ENCODE measurements at regions not wholly inside any gene's neighbourhood (a gene's known extent, or its start where the extent isn't known, plus 50 kb on each side); places are given as distances from the start of the nearest gene placed in this dataset.

DNA sequence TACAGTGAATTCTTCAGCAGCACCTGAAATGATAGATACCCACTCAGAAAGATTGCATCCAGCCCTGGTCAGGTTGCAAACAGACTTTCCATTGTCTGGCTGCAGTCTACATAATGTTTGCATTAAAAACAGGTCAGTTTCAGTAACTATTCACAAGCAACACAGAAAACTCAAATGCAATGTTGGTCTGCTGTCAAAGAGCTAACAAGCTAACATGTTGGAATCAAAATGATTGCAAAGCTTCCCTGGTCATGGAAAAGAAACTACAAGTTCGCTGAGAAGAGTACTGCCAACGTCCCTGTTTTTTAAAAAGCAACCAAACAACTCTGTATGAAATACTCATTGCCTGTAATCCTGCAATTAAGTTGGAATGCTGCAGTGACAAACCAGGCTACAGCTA lies 374.7 kb downstream of the ADAMTS20 start:
- TF ChIP-seq, protein P1, sequence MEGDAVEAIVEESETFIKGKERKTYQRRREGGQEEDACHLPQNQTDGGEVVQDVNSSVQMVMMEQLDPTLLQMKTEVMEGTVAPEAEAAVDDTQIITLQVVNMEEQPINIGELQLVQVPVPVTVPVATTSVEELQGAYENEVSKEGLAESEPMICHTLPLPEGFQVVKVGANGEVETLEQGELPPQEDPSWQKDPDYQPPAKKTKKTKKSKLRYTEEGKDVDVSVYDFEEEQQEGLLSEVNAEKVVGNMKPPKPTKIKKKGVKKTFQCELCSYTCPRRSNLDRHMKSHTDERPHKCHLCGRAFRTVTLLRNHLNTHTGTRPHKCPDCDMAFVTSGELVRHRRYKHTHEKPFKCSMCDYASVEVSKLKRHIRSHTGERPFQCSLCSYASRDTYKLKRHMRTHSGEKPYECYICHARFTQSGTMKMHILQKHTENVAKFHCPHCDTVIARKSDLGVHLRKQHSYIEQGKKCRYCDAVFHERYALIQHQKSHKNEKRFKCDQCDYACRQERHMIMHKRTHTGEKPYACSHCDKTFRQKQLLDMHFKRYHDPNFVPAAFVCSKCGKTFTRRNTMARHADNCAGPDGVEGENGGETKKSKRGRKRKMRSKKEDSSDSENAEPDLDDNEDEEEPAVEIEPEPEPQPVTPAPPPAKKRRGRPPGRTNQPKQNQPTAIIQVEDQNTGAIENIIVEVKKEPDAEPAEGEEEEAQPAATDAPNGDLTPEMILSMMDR (IDR thresholded peaks at IDR 0.05), result no peak
- no peak for TF ChIP-seq POLR2A (IDR thresholded peaks at IDR 0.05)

All from Peyer's patch (tissue), 4 donors.